ENCODE measurements at regions not wholly inside any gene's neighbourhood (a gene's known extent, or its start where the extent isn't known, plus 50 kb on each side); places are given as distances from the start of the nearest gene placed in this dataset.

GRCh38 chr5:8749556-8749955 lies 796.3 kb downstream of the SEMA5A start:
- Histone ChIP-seq H3K4me1 (no peaks in the 10 kb centered on the region), H3K27ac (no peak overlapping the region)

GRCh38 chr5:8750100-8750499 lies 795.8 kb downstream of the SEMA5A start:
- no peaks in the 10 kb centered on the region for H3K9me3 ChIP-seq
- intact Hi-C loops (cut with DNase I) = no loop called here
- no peak for TF ChIP-seq CTCF (IDR thresholded peaks at IDR 0.05)
- H3K4me3 ChIP-seq = no peak overlapping the region
- no peak for DNase-seq
- no peaks in the 10 kb centered on the region for H3K36me3 ChIP-seq
- no peaks in the 10 kb centered on the region for H3K4me1 ChIP-seq
- no peaks in the 10 kb centered on the region for H3K27me3 ChIP-seq
- no peak overlapping the region for H3K27ac ChIP-seq
- ATAC-seq = no peak

More at GRCh38 chr5:8749556-8749955, 796.3 kb downstream of the SEMA5A start:
- no peak for TF ChIP-seq CTCF (IDR thresholded peaks at IDR 0.05)
- Histone ChIP-seq H3K36me3 (no peaks in the 10 kb centered on the region), H3K27me3 (no peaks in the 10 kb centered on the region), H3K4me3 (no peak overlapping the region), H3K9me3 (no peaks in the 10 kb centered on the region)
- ATAC-seq (no peak), DNase-seq (no peak)
- intact Hi-C loops (cut with DNase I) = no loop called here

DNA sequence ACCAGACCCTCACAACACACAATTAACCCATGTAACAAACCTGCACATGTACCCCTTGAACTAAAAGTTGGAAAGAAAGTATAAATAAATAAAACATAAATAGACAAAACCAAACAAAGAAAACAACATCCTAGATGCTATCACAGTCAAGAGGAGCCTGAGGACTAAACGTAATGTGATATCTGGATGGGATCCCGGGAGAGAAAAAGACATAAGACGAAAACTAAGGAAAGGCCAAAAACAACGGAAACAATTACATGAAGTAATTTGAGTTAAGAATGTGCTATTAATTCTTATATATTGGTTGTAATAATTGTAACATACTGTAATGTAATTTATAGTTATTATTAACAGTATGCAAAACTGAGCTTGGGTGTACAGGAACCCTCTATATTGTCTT lies 793.9 kb downstream of the SEMA5A start:
- H3K27ac ChIP-seq = no peak overlapping the region
- DNase-seq (no peak), ATAC-seq (no peak)
- TF ChIP-seq CTCF (IDR thresholded peaks at IDR 0.05) = no peak
- H3K9me3 ChIP-seq = no peaks in the 10 kb centered on the region
- no peaks in the 10 kb centered on the region for H3K27me3 ChIP-seq
- H3K36me3 ChIP-seq = no peaks in the 10 kb centered on the region
- no peaks in the 10 kb centered on the region for H3K4me1 ChIP-seq
- intact Hi-C loops (cut with DNase I) = no loop called here
- H3K4me3 ChIP-seq = no peak overlapping the region

DNA sequence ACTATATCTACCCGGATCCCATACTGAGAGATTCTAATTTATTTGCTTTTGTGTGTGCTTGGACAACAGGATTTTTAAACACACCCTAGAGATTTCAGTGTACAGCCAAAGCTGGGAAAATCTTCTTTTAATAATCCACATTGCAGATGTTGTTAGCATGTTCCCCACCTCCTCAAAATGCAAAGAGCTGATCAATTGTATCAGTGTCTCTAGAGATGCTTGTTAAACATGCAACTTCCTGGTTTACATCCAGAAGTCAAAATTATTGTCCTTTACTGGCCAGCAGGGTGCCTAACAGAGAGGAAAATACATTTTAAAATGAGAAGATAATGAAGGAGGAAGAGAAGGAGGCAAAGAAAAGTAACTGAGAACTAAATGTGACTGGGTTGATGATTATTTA lies 793.3 kb downstream of the SEMA5A start:
- TF ChIP-seq CTCF (IDR thresholded peaks at IDR 0.05) = no peak
- no peak for DNase-seq
- no peak for ATAC-seq
- Histone ChIP-seq H3K4me3 (no peak overlapping the region), H3K27ac (no peak overlapping the region), H3K27me3 (no peaks in the 10 kb centered on the region), H3K9me3 (no peaks in the 10 kb centered on the region), H3K36me3 (no peaks in the 10 kb centered on the region), H3K4me1 (no peaks in the 10 kb centered on the region)
- intact Hi-C loops (cut with DNase I) = no loop called here

- no peaks in the 10 kb centered on the region for H3K36me3 ChIP-seq
- no peak overlapping the region for H3K27ac ChIP-seq
- no peaks in the 10 kb centered on the region for H3K4me1 ChIP-seq
- no peaks in the 10 kb centered on the region for H3K9me3 ChIP-seq
- intact Hi-C loops (cut with DNase I) = no loop called here
- TF ChIP-seq CTCF (IDR thresholded peaks at IDR 0.05) = peak; percentile 29
- H3K27me3 ChIP-seq = no peaks in the 10 kb centered on the region
- no peak overlapping the region for H3K4me3 ChIP-seq
- DNase-seq (no peak), ATAC-seq (no peak)
Observed at GRCh38 chr5:8756498-8757084, 789.3 kb downstream of the SEMA5A start.

- no peaks in the 10 kb centered on the region for H3K27me3 ChIP-seq
- no peaks in the 10 kb centered on the region for H3K4me1 ChIP-seq
- H3K36me3 ChIP-seq = no peaks in the 10 kb centered on the region
- TF ChIP-seq CTCF (IDR thresholded peaks at IDR 0.05) = no peak
- DNase-seq (no peak), ATAC-seq (no peak)
- H3K4me3 ChIP-seq = no peak overlapping the region
- H3K9me3 ChIP-seq = no peaks in the 10 kb centered on the region
- no peak overlapping the region for H3K27ac ChIP-seq
- intact Hi-C loops (cut with DNase I) = no loop called here
Observed at GRCh38 chr5:8765886-8766285, 780.0 kb downstream of the SEMA5A start.
